NCI-H187 (cell line): ENCODE measurements at regions not wholly inside any gene's neighbourhood (a gene's known extent, or its start where the extent isn't known, plus 50 kb on each side); places are given as distances from the start of the nearest gene placed in this dataset.
"Not testable (repeated sequence)": the region's sequence is repeated elsewhere in the genome, so short reads cannot be mapped to it uniquely, and the experiment has no call there.

Experiments used
- DNase-seq, 2 experiments: peaks; one replicate each; lab custom pipeline; 2025; lab: John Stamatoyannopoulos, UW

DNA sequence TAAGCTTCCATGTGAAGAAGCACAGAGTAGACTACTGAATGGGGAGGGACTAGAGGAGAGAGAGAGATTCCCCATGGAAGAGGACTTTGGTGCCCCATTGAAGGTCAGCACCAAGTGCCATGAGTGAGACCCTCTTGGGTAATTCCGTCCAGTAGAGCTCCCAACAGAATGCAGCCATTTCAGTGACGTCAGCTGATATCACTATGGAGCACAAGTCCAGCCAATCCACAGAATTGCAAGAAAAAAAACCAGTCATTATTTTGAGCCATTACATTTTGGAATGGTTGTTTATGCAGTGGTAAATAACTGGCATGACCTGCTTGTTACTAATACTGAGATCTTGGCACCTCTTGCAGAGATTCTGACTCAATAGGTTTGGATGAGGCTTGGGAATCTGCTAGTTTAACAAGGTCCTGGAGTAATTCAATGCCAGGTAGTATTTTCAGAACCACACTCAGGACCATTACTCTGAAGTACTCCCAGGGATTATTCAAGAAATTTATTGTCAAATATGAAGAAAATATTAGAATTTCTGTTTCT, 52.6 kb upstream of the SP8 start:
- DNase-seq = no peak

DNA sequence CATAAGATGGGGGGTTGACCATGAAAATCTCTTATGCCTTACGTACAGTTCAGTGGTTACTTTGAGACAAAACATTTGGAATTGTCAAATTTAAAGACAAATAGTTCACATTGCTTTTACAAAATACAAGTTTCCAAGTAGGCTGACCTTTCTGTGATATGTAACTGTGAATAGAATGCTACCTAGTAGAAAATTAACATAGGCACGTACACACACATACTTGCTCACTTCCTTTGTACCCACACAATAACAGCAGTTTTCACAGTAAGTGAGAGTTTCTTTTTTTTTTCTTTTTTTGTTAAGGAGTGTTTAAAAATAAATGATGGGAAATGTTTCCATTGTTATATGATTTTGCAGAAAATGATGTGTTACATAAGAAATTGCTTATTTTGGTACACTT, 53.3 kb upstream of the SP8 start:
- DNase-seq = no peak

DNA sequence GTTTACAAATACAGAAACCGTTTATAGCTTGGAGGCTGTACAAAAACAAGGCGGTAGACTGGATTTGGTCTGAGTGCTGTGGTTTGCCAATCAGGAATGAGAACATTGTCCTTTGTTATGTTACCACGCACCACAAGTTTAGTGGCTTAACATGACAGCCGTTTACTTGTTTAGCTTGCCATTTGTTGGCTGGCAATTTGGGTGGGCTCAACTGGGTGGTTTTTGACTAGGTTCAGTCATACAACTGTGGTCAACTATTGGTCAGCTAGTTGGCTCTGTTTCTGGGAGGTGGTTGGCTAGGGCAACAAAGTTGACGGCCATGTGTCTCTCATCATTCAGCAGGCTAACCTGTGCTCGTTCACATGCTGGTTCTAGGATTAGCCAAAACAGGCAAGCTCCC, 60.1 kb upstream of the SP8 start:
- DNase-seq = no peak

DNA sequence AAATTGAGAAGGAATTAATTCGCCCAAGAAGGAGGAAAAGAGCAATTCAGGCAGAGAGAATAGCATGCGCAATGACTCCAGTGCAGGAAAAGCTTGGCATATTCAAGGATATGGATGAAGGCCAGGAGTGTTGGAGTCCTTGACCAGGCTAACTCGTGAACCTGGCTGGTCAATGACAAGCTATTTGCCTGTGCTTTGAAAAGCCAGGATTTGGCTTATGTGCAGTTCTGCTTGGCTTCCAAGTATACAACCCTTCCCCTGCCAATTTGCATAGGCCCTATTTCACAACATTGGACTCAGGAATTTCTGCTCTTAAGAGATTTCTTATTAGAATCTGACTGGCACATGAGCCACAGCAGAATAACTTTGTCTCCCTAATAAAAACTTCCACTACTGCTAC, 72.3 kb upstream of the SP8 start:
- DNase-seq = no peak

DNA sequence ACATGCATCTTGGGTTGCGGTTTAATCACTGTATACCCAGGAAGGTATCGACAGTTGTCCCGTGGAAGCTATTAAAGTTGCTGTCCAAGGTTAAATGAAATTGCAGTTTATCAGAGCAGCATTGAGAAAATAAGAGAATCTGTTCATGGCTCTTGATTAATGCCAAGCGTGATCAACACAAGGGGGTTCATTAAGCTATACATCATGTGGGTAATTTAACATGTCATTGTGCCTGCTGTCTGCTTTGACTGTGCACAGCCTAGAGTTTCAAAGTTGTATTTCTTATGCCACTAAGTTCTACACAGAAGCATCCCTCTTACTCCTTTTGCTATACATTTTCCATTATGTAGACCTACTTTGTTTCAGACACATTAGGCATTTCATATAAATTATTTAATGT, 74.8 kb upstream of the SP8 start:
- no peak for DNase-seq

DNA sequence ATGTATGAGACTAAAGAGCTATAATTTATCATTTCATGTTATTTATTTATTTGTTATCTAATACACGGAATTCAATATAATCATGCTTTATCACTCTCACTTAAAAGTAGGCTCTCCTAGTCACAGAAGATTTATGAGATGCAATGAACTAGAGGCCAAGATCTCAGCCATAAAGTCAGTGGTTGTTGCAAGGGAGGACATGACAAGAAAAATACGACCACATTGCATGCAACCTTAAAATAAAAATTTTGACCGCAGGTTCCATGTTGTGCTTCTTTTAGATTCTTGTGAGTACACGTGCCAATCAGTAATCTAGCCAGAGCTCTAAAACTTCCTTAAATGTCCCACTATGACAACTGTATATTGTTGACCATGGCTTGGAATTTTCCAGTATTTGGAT, 75.9 kb upstream of the SP8 start:
- no peak for DNase-seq

DNA sequence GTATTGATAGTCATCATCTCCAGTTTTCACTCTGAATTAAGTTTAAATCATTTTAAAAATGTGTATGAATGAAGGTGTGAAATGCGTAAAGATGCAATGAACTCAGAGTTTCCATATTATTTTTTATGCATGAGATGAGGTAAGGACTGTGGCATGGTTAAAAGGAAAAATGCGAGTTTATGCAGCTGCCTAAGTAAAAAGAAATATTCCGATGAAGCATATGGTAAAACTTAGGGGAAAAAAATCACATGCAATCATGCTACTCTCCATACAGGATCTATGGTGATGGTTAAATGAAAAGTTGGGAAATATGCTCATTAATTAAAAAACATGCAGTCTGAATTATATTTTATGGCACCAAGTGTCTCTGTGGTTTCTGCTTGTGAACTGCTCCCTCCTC, 77.5 kb upstream of the SP8 start:
- DNase-seq = no peak

DNA sequence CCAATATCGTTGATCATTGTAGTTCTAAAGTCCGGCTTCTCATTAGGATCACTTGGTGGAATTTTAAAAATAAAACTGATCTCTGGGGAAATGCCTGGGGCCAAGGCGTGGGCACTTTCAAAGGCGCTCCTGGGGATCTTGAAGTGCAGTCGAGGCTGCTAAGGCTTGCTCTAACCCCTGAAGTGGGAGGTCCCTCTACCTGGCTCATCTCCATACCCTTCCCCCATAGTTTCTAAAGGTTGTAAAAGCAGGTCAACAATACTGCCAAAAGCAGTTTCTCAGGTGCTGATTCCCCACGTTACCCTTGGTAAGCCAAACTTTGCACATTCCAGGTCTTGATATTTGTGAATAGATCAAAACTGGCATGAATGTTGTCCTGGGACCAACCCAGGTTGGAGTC, 79.0 kb upstream of the SP8 start:
- no peak for DNase-seq

DNA sequence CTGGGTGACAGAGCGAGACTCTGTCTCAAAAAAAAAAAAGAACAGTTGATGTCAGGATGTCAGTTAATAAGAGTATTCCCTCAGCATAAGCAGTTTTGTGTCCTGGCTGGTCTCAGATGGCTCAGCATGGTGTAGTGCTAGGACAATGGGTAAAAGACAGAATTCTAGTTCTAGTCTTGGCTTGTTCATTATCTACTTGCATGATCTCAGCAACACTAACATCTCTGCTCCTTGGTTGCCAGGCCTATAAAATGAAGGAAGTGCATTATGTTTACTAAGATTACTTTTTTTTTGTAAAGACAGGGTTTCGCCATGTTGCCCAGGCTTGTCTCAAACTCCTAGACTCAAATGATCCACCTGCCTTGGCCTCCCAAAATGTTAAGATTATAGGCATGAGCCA, 84.3 kb upstream of the SP8 start:
- no peak for DNase-seq

DNA sequence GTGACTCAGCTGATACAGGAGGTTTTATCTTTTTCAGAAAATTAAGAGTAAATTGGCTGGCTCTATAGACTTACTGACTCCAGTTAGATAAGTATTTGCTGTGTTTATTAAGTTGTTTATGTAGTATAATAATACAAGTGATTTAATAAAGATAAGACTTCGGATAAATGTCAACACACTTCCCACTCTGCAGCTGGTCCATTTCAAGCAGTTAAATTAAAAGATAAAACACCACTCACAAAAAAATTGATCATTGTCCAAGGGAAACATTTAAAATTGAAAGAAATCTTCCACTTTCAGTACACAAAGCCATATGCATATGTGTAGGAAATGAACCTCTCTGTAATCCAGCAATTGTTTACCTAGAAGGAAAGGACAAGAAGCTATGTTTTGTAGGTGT, 106.1 kb upstream of the SP8 start:
- DNase-seq = no peak

DNA sequence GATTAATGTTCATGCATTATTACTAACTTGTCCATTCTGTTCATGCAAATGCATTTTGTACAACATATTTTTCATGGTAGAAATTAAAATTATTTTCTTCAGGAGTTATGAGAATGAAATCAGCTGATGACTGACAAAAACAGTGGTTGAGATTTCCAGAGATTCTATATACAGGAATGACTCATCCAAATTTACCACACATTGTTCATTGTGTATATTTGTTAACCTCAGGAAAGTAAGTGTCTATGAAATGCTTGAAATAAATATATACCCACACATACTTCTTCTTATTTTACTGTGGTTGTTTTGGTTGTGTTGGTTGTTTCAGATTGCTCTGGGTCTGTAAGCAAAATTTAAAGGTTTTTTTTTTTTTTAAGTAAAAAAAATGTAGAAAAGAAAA, 108.1 kb upstream of the SP8 start:
- DNase-seq = no peak

DNA sequence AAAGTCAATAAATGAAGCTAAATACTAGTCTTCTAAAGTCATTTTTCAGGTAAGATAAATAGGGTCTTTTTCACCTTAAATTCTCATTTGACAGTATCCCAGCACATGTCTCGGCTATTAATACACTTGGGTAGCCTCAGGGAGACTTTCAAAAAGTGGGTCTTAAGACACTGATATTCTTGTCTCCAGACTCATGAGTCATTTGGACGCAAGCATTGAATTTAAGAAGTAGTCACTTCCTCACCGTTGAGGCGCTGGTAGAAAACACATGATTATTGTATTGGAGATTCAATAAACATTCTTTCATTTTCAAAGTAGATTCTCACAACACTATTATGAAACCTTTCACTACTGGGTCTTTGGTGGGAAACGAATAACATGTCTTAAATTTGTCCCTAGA, 108.9 kb upstream of the SP8 start:
- DNase-seq = no peak

DNA sequence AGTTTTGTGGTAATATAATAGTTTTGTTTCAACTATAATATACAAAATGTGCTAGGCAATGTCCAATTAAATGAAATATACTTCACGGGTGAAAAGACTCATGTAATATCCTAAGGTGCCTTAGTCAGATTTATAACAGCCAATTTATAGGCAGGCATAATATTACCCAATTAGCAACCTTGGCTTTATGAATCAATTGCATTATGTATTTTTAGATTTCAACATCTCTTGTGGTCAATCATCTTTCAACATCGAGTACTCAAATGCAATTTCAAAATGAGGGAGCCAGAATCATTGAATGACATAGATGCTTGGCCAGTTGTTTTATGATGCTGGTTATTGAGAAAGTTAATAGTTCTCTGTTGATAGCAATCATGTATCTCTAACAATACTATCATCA, 110.3 kb upstream of the SP8 start:
- DNase-seq = no peak

DNA sequence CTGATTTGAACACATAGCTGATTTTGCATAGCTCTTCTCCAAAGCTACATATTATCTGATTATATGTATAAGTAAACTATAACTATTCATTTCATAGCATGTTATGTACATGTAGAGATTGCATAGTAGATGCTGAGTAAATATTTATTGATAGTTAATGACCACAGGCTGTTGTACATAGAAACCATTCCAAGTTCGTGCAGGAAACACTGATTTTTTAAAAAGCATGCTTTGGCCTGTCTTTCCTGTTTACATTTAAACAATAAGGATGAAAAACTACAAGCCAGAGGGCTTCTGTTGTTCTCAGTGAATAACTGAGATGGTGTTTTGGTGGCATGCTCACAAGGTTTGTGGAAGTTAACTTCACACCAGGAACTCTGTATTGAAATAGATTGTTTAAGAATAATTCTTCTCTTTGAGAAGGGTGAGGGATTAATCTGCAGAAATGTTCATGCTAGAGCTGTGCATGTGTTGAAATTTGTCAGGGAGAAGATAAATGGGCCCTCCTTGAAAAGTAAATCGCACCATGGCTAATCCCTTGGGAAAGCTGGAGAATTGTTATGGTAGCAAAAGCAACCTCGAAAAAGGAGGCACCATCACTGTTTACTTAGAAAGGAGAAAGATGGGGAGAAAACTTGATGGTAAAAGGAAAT, 120.2 kb upstream of the SP8 start:
- DNase-seq = no peak

DNA sequence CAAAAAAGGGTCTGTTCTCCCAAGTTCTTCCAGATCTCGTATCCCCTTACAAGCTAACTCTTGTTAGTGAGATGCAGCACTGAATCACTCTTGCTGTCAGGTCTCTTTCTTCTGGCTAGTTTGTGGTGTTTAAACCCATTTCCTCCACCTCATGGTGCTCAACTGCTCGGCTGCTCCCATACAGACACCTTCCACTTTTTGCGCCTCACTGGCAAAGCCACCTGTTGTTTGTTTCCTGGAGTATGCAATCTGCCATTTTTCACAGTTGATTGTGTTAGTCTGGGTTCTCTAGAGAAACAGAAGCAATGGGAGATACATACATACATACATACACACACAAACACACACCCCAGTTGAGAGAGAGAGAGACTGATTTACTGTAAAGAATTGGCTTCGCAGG, 124.4 kb upstream of the SP8 start:
- no peak for DNase-seq

DNA sequence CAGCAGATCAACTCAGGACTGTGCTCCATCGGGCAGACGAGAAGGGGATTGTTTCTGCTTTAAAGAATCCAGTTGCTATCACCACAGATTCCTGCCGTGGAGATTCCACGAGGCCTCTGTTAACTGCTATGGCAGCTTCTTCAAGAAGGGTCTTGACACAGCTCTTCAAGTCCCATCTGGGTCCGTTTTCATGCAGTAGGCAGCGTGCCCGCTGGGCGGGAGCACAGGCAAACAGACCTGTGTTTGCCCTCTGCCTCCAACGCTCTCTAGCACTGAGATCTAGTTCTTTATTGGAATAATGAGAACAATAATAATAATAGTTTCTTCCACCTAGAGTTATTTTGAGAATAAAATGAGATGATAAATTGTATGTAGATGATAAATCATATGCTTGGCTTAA, 127.2 kb upstream of the SP8 start:
- no peak for DNase-seq

DNA sequence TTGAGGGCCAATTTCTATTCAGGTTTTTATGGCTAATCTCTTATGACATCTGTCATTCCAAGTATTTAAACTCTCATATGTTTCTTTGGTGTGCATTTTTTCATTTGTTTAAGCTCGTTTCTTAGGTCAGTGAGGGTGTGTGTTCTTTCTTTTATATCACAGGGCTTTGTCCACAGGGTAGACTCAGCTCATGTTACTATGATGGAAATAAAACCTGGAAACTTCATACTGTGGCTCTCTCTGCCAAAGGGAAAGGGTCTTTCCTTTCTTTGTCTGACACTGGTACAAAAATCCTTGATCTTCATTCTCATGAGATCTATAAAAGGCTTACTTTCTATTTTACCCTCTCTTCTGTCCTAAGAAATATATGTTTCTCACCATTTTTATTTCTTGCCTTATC, 129.6 kb upstream of the SP8 start:
- DNase-seq = no peak

DNA sequence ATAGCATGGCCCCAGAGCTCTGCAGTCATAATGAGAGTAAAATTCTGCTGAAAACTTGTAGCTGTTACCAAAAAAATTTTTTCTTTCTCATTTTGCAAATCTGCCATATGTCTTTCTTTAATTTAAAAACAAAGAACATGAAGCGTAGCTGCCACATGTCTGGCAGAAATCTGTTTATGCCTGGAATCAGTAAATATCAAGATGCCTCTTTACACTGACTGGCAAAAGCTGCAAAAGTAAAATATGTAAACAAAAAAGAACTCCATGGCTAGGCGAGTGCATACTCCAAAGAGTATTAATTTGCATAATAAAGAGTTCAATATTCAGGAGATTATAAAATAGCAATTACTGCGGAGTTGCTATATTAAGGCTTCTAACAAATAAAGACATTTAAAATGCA, 130.9 kb upstream of the SP8 start:
- no peak for DNase-seq

DNA sequence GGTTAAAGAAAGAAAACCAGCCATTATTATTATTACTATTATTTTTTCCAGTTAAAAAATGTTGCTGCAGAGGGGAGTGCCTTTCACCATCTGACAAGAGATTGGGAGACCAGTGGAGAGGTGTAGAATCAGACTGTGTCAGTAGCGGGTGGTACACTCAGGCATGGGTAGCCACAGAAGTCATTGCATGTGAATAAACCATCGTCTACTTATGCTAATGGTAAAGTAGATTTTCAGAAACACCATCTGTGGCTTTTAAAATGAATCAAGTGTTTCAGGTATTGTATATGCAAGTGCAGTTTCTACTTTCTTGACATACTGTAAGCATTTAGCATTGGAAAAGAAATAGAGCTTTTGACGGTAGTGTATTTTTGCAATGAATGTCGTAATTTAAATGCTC, 131.5 kb upstream of the SP8 start:
- DNase-seq = no peak

DNA sequence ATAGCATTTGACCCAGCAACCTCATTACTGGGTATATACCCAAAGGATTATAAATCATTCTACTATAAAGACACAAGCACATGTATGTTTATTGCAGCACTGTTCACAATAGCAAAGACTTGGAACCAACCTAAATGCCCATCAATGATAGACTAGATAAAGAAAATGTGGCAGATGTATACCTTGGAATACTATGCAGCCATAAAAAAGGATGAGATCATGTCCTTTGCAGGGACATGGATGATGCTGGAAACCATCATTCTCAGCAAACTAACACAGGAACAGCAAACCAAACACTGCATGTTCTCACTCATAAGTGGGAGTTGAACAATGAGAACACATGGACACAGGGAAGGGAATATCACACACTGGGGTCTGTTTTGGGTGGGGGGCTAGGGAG, 140.5 kb upstream of the SP8 start:
- not testable (repeated sequence) for DNase-seq

DNA sequence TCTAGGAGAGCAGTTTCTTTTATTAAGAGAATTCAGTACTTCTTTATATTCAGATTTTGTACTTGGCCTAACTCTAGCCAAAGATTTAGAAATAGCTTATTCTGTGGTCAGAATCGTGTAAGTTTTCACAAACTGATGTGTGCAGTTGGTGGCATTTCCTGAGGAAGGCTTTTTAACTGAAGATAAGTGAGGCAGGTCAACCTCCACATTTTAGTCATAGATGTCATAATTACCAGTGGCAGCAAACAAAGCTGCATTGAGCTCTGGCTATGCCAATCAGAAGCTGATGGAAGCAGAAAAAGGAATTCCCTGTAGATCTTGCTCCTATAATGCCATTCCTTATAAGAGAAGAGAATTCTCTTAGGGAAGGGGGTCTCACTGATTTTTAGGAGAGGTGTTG, 141.3 kb upstream of the SP8 start:
- DNase-seq = no peak

DNA sequence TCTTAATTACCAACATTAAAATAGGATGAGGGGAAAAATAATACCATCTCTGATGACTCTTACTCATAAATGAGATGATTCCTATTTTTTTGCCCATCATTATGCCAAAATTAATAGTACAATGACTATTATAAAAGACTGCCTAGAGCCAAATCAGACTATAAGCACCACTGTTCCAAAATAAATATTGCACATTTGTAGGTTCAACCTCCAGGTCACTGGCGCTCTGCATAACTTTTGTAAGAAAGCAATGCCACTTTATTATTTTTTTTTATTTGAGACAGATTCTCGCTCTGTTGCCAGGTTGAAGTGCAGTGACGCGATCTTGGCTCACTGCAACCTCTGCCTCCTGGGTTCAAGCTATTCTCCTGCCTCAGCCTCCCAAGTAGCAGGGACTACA, 142.5 kb upstream of the SP8 start:
- no peak for DNase-seq

DNA sequence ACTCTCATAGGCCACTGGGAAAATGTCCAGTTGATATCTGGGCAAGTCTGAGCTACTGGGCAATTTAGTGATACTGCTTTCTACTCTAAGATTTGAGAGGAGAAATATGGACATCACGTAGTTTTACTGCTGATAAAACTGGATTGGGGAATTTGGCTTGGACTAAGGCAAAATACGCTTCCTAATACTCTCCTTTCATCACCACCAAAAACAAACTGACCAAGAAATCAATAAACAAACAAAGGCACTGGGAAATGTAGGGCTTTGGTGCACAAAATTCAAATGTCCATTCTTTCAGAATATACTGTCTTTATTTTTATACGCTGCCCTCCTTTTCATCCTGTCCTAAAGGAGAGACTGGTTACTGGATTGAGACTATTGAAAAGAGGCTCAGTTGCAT, 145.1 kb upstream of the SP8 start:
- no peak for DNase-seq

DNA sequence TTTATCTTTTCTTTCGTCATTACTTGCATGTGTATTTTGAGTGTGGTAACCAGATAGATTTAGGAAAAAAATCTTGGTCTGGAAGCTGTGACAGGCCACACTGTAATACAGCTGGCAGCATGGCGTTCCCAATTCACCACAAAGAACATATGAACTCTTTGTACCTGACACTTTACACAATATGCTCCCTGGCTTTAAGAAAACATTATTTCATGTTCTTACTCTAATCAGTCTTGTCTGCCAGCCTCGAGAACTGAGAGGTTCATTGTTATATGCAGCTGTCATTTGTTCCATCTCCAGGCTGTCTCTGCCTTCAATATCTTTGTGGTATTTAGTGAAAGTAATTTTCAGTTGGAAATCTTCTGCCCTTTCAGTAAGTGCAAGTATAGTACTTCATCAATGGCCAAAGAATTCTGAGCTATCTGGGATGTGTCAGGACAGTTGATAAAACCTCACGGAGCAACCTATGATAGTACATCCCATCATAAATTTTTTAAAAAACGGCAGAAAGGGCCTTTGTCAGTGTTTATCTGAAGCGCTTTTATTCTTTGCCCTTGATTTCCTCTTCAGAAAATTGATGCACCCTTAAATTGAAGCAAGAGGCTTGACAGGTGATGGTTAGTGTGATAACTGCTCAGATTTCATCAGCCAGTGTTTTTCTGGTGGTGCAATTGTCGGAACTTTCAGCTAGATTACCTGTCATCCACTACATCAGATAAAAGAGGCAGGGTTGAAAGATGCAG, 146.3 kb upstream of the SP8 start:
- peak; percentile 11 to 19 for DNase-seq
